ENCODE measurements at regions not wholly inside any gene's neighbourhood (a gene's known extent, or its start where the extent isn't known, plus 50 kb on each side); places are given as distances from the start of the nearest gene placed in this dataset.

GRCh38 chr6:152920016-152920415 lies 62.8 kb downstream of the FBXO5 start:
- TF ChIP-seq CTCF (conservative IDR thresholded peaks at IDR 0.05; ENCODE audit: low read depth, low read length) (no peak), POLR2A (IDR thresholded peaks at IDR 0.05; ENCODE audit: low read depth, low read length) (no peak), SMC3 (IDR thresholded peaks at IDR 0.05; ENCODE audit: low read depth, low read length) (no peak), RAD21 (IDR thresholded peaks at IDR 0.05; ENCODE audit: low read length) (no peak), RFX5 (IDR thresholded peaks at IDR 0.05; ENCODE audit: low read depth, low read length) (no peak), USF2 (IDR thresholded peaks at IDR 0.05; ENCODE audit: low read depth, low read length) (no peak), NFE2L2 (IDR thresholded peaks at IDR 0.05; ENCODE audit: low read depth, low read length) (no peak), MXI1 (IDR thresholded peaks at IDR 0.05; ENCODE audit: borderline replicate concordance, low read depth, low read length) (no peak), FOS (IDR thresholded peaks at IDR 0.05; ENCODE audit: low read depth, low read length) (no peak), CEBPB (IDR thresholded peaks at IDR 0.05; ENCODE audit: low read depth, low read length) (no peak), MAZ (IDR thresholded peaks at IDR 0.05; ENCODE audit: borderline replicate concordance, low read depth, low read length) (no peak), RCOR1 (IDR thresholded peaks at IDR 0.05; ENCODE audit: insufficient replicate concordance, low read length) (no peak), BHLHE40 (IDR thresholded peaks at IDR 0.05; ENCODE audit: low read depth, low read length) (no peak), MAFK (IDR thresholded peaks at IDR 0.05; ENCODE audit: low read depth, low read length) (no peak)
